WTC11 (cell line): ENCODE measurements at regions not wholly inside any gene's neighbourhood (a gene's known extent, or its start where the extent isn't known, plus 50 kb on each side); places are given as distances from the start of the nearest gene placed in this dataset.

Source experiments
- CTCF ChIP-seq: fragments of 200-600 bp; IDR thresholded peaks from 2 replicates; pipeline ENCODE4 v1.8.0; 2022; ENCODE audit warnings: antibody characterized with exemption
- SP1 ChIP-seq: sonication (generic); formaldehyde crosslinking; conservative IDR thresholded peaks from 2 replicates; pipeline ENCODE4 v1.8.1; 2022; ENCODE audit warnings: missing genetic modification reagents
- ZMAT4 ChIP-seq: fragments of 250-450 bp; sonication (Bioruptor Pico); IDR thresholded peaks from 2 replicates; pipeline ENCODE4 v1.9.0; 2021; ENCODE audit warnings: mild to moderate bottlenecking

- TF ChIP-seq CTCF: no peak
- TF ChIP-seq ZMAT4 (CRISPR knock-in tag): no peak
- TF ChIP-seq SP1 (CRISPR knock-in tag): no peak
Measured at GRCh38 chr4:187209921-187210613, 486.4 kb upstream of the FAT1 start.
